ENCODE measurements at regions not wholly inside any gene's neighbourhood (a gene's known extent, or its start where the extent isn't known, plus 50 kb on each side); places are given as distances from the start of the nearest gene placed in this dataset.

DNA sequence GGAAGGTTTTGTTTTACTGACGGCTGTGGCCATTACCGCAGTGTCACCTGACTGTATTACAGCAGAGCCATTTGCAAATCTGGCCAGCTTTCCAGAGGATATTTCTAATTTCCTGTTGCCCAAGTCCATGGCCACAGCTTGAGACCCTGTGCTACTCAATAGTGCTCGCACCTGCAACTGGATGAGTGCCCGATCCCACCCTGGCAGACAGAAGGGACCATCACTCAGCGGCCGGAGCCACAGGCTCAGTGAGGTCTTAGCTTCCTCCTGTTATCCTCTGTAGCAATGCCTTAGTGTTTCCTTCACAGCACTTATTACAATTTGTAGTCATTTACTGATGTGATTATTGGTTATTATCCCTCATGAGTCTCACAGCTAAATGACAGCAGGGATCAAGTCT lies 184.8 kb downstream of the LRRN1 start:
- TF ChIP-seq, protein P1, sequence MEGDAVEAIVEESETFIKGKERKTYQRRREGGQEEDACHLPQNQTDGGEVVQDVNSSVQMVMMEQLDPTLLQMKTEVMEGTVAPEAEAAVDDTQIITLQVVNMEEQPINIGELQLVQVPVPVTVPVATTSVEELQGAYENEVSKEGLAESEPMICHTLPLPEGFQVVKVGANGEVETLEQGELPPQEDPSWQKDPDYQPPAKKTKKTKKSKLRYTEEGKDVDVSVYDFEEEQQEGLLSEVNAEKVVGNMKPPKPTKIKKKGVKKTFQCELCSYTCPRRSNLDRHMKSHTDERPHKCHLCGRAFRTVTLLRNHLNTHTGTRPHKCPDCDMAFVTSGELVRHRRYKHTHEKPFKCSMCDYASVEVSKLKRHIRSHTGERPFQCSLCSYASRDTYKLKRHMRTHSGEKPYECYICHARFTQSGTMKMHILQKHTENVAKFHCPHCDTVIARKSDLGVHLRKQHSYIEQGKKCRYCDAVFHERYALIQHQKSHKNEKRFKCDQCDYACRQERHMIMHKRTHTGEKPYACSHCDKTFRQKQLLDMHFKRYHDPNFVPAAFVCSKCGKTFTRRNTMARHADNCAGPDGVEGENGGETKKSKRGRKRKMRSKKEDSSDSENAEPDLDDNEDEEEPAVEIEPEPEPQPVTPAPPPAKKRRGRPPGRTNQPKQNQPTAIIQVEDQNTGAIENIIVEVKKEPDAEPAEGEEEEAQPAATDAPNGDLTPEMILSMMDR (IDR thresholded peaks at IDR 0.05), result no peak
- TF ChIP-seq POLR2A (IDR thresholded peaks at IDR 0.05), result no peak

Data from heart left ventricle (tissue), 13 donors.